Hepatocyte (in vitro differentiated cells): ENCODE measurements at regions not wholly inside any gene's neighbourhood (a gene's known extent, or its start where the extent isn't known, plus 50 kb on each side); places are given as distances from the start of the nearest gene placed in this dataset.

Experiments
- EZH2 ChIP-seq: fragments of 200-600 bp; sonication (generic); IDR thresholded peaks from 2 replicates; pipeline ENCODE4 v1.6.1; 2016; ENCODE audit warnings: antibody characterized with exemption, mild to moderate bottlenecking, borderline replicate concordance
- EZH2phosphoT487 ChIP-seq: fragments of 200-600 bp; sonication (generic); IDR thresholded peaks from one replicate; pipeline ENCODE4 v1.6.1; 2018; ENCODE audit warnings: antibody characterized with exemption, mild to moderate bottlenecking, low read depth, moderate library complexity; ENCODE audit not compliant: unreplicated experiment, severe bottlenecking
- TF ChIP-seq, protein P1 (sequence below): fragments of 200-600 bp; sonication (generic); IDR thresholded peaks from 2 replicates; pipeline ENCODE4 v1.5.1; 2016; ENCODE audit warnings: antibody characterized with exemption, mild to moderate bottlenecking; ENCODE audit not compliant: poor library complexity

- TF ChIP-seq, protein P1, sequence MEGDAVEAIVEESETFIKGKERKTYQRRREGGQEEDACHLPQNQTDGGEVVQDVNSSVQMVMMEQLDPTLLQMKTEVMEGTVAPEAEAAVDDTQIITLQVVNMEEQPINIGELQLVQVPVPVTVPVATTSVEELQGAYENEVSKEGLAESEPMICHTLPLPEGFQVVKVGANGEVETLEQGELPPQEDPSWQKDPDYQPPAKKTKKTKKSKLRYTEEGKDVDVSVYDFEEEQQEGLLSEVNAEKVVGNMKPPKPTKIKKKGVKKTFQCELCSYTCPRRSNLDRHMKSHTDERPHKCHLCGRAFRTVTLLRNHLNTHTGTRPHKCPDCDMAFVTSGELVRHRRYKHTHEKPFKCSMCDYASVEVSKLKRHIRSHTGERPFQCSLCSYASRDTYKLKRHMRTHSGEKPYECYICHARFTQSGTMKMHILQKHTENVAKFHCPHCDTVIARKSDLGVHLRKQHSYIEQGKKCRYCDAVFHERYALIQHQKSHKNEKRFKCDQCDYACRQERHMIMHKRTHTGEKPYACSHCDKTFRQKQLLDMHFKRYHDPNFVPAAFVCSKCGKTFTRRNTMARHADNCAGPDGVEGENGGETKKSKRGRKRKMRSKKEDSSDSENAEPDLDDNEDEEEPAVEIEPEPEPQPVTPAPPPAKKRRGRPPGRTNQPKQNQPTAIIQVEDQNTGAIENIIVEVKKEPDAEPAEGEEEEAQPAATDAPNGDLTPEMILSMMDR = no peak
- no peak for TF ChIP-seq EZH2
- TF ChIP-seq EZH2phosphoT487 = no peak
These were observed 298.6 kb upstream of the AJAP1 start for GRCh38 chr1:4355839-4356238.
